ENCODE measurements at regions not wholly inside any gene's neighbourhood (a gene's known extent, or its start where the extent isn't known, plus 50 kb on each side); places are given as distances from the start of the nearest gene placed in this dataset.

DNA sequence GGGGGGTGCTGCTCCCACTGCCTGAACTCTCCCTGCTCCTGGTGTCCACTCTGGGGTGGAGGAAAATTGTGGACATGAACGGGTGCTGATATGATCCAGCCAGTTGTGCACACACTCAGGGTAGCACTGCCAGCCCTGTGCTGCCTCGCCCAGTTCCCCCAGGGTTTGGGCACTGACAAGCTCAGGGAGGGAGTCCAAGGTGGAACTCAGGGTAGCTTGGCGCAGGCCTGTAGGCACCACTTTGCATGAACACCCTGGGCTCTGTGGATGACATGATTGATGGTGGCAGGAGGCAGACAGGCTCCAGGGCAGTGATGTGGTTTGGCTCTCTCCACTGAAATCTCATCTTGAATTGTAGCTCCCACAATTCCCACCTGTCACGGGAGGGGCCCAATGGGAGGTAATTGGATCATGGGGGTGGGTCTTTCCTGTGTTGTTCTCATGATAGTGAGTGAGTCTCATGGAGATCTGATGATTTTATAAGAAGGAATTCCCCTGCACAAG lies 572.0 kb upstream of the PABPC4L start:
- Histone ChIP-seq H3K4me2 (ENCODE audit: low read length) (no peak overlapping the region), H2AFZ (ENCODE audit: low read depth, low read length, poor library complexity, severe bottlenecking) (no peak overlapping the region), H3K9me3 (ENCODE audit: control insufficient read depth in 1 of 2, insufficient read depth in 1 of 2, low read depth in 1 of 2, low read length in 2 of 2) (no peaks in the 10 kb centered on the region; a peak in 1 of 4 replicates), H3K36me3 (ENCODE audit: control insufficient read depth in 1 of 2, insufficient read depth in 2 of 2, low read length in 2 of 2) (no peaks in the 10 kb centered on the region), H3K4me3 (replicated peaks in 1 of 2; ENCODE audit: low read depth in 1 of 2, low read length in 2 of 2) (no peak overlapping the region), H3K4me1 (ENCODE audit: control insufficient read depth in 1 of 2, insufficient read depth in 2 of 2, low read length in 2 of 2) (no peaks in the 10 kb centered on the region), H3K79me2 (ENCODE audit: insufficient read depth, low read length) (no peaks in the 10 kb centered on the region), H3K9ac (ENCODE audit: low read length) (no peak overlapping the region), H4K20me1 (ENCODE audit: insufficient read depth) (no peaks in the 10 kb centered on the region), H3K27ac (ENCODE audit: low read depth, low read length) (no peak overlapping the region), H3K9me2 (ENCODE audit: insufficient read depth) (no peaks in the 10 kb centered on the region), H3K27me3 (ENCODE audit: insufficient read depth, low read length) (no peaks in the 10 kb centered on the region)
- no TSS peak for BruUV-seq (replicated peaks)
- DNase-seq (ENCODE audit: low read depth, low spot score) (no peak), ATAC-seq (no peak)
- POLR2A ChIA-PET = no interaction called here
- RAD21 ChIA-PET (ENCODE audit: low non-redundant PET in 1 of 2, low total read pairs in 2 of 2, uncharacterized antibody in 2 of 2, unreplicated experiment in 2 of 2) = no interaction called here
- intact Hi-C loops (cut with micrococcal nuclease) = loop anchor here (10.0 kb wide), 1 partner anchor 1619 kb away; no protein-coding TSS in a partner anchor
- TF ChIP-seq EZH2phosphoT487 (IDR thresholded peaks at IDR 0.05; ENCODE audit: borderline replicate concordance) = no peak
- TF ChIP-seq, protein P1, sequence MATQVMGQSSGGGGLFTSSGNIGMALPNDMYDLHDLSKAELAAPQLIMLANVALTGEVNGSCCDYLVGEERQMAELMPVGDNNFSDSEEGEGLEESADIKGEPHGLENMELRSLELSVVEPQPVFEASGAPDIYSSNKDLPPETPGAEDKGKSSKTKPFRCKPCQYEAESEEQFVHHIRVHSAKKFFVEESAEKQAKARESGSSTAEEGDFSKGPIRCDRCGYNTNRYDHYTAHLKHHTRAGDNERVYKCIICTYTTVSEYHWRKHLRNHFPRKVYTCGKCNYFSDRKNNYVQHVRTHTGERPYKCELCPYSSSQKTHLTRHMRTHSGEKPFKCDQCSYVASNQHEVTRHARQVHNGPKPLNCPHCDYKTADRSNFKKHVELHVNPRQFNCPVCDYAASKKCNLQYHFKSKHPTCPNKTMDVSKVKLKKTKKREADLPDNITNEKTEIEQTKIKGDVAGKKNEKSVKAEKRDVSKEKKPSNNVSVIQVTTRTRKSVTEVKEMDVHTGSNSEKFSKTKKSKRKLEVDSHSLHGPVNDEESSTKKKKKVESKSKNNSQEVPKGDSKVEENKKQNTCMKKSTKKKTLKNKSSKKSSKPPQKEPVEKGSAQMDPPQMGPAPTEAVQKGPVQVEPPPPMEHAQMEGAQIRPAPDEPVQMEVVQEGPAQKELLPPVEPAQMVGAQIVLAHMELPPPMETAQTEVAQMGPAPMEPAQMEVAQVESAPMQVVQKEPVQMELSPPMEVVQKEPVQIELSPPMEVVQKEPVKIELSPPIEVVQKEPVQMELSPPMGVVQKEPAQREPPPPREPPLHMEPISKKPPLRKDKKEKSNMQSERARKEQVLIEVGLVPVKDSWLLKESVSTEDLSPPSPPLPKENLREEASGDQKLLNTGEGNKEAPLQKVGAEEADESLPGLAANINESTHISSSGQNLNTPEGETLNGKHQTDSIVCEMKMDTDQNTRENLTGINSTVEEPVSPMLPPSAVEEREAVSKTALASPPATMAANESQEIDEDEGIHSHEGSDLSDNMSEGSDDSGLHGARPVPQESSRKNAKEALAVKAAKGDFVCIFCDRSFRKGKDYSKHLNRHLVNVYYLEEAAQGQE (IDR thresholded peaks at IDR 0.05; ENCODE audit: low read depth) = no peak
- TF ChIP-seq CBX3 (IDR thresholded peaks at IDR 0.05; ENCODE audit: low read depth) = no peak
- TF ChIP-seq SIN3A (IDR thresholded peaks at IDR 0.05; ENCODE audit: low read depth) = no peak
- no peak for TF ChIP-seq ELF1 (IDR thresholded peaks at IDR 0.05; ENCODE audit: borderline replicate concordance, low read depth)
- TF ChIP-seq TCF7L2 (IDR thresholded peaks at IDR 0.05; ENCODE audit: borderline replicate concordance, extremely low read depth, insufficient read depth, insufficient read length) = no peak
- TF ChIP-seq JUND (IDR thresholded peaks at IDR 0.05) = no peak
- TF ChIP-seq RAD21 (IDR thresholded peaks at IDR 0.05; ENCODE audit: low read depth) = no peak
- no peak for TF ChIP-seq FOSL1 (IDR thresholded peaks at IDR 0.05; ENCODE audit: low read depth)
- TF ChIP-seq, protein P2, sequence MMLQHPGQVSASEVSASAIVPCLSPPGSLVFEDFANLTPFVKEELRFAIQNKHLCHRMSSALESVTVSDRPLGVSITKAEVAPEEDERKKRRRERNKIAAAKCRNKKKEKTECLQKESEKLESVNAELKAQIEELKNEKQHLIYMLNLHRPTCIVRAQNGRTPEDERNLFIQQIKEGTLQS (IDR thresholded peaks at IDR 0.05) = no peak
- TF ChIP-seq, protein P3, sequence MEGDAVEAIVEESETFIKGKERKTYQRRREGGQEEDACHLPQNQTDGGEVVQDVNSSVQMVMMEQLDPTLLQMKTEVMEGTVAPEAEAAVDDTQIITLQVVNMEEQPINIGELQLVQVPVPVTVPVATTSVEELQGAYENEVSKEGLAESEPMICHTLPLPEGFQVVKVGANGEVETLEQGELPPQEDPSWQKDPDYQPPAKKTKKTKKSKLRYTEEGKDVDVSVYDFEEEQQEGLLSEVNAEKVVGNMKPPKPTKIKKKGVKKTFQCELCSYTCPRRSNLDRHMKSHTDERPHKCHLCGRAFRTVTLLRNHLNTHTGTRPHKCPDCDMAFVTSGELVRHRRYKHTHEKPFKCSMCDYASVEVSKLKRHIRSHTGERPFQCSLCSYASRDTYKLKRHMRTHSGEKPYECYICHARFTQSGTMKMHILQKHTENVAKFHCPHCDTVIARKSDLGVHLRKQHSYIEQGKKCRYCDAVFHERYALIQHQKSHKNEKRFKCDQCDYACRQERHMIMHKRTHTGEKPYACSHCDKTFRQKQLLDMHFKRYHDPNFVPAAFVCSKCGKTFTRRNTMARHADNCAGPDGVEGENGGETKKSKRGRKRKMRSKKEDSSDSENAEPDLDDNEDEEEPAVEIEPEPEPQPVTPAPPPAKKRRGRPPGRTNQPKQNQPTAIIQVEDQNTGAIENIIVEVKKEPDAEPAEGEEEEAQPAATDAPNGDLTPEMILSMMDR (IDR thresholded peaks at IDR 0.05 in 2 of 3, conservative IDR thresholded peaks at IDR 0.05 in 1 of 3; ENCODE audit: borderline replicate concordance in 1 of 3, insufficient read depth in 1 of 3, low read depth in 2 of 3, low read length in 2 of 3) = no peak
- no peak for TF ChIP-seq SP1 (IDR thresholded peaks at IDR 0.05; ENCODE audit: low read depth)
- no peak for TF ChIP-seq EGR1 (IDR thresholded peaks at IDR 0.05; ENCODE audit: low read depth)
- no peak for TF ChIP-seq SRF (IDR thresholded peaks at IDR 0.05; ENCODE audit: low read depth)
- TF ChIP-seq POLR2AphosphoS5 (IDR thresholded peaks at IDR 0.05; ENCODE audit: low read depth, low read length) = no peak
- no peak for TF ChIP-seq ZFX (IDR thresholded peaks at IDR 0.05)
- TF ChIP-seq, protein P4, sequence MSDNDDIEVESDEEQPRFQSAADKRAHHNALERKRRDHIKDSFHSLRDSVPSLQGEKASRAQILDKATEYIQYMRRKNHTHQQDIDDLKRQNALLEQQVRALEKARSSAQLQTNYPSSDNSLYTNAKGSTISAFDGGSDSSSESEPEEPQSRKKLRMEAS (IDR thresholded peaks at IDR 0.05) = no peak
- CTCF ChIA-PET = no interaction called here

Data from HCT116 (cell line).